HG03442 (cell line): ENCODE measurements at regions not wholly inside any gene's neighbourhood (a gene's known extent, or its start where the extent isn't known, plus 50 kb on each side); places are given as distances from the start of the nearest gene placed in this dataset.

Experiments
- ATAC-seq: cut with Tn5 transposase; IDR thresholded peaks from one replicate; pipeline ENCODE4 v1.9.1; 2021; ENCODE audit warnings: mild to moderate bottlenecking, moderate library complexity; ENCODE audit not compliant: unreplicated experiment

DNA sequence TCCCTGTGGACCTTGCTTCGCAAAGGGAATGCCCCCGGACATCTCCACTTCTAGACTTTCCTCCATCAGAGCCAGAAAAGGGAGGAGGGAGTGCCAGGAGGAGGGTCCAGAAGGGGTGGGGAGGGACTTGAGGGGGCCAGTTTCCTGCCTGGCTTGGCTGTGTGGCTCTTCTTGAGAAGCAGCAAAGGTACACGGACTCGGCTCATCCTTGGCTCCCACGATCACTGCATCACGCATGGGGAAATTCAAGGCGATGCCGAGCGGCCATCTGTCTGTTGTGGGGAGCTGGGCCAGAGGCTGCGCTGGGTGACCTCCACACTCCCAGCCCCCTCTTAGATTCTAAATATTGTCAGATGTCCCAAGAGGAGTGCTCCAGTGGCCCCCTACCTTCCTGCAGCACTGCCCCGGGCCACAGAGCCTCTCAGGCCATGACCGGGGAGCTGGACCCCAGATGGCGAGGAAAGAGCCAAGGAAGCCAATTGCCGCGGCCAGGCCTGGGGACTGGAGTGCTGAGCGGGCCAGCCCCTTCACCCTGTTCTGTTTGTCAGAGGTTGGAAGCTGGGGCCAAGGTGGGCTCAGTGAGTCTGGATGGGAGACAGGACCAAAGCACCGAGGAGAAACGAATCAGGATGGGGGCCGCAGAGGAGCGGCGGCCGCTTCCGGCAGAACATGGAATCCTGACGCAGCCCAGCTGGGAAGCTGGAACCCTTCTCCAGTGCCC is 104.5 kb downstream of the RBFOX3 start:
- ATAC-seq, result no peak

- no peak for ATAC-seq
These were observed 105.7 kb downstream of the RBFOX3 start for GRCh38 chr17:79505199-79505598.

DNA sequence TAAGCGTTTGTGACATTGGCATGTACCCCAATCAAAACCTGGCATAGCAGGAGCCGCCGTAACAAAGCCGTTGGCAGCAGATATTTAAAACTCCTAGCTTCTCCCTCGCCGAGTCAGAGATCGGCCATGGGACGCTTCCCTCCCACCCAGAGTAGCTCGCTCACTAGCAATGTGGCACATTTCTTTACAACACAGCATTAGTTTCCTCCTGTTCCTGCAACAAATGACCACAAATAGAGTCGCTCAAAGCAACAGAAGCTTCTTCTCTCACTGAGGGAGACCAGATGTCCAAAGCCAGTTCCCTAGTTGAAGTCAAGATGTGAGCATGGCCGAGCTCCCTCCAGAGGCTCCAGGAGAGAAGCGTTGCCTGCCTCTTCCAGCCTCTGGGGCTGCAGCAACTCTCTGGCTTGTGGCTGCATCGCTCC is 106.7 kb downstream of the RBFOX3 start:
- ATAC-seq, result no peak

- no peak for ATAC-seq
These were observed 107.6 kb downstream of the RBFOX3 start for GRCh38 chr17:79503126-79503839.

DNA sequence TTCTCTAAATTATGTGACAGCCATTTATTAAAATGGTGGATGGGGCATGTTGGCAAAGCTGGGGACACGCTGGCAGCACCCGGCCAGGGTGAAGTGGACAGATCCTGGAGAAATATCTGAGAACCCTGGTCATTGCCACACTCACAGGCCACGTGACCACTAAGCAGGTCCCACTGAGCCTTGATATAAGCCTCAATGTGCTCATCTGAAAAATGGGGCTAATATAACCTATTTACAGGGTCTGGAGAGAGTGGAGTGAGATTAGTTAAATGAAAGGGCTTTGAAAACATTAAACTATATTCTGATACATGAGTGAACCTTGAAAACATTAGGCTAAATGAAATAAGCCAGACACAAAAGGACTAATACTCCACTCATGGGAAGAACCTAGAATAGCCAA is 108.9 kb downstream of the RBFOX3 start:
- no peak for ATAC-seq

DNA sequence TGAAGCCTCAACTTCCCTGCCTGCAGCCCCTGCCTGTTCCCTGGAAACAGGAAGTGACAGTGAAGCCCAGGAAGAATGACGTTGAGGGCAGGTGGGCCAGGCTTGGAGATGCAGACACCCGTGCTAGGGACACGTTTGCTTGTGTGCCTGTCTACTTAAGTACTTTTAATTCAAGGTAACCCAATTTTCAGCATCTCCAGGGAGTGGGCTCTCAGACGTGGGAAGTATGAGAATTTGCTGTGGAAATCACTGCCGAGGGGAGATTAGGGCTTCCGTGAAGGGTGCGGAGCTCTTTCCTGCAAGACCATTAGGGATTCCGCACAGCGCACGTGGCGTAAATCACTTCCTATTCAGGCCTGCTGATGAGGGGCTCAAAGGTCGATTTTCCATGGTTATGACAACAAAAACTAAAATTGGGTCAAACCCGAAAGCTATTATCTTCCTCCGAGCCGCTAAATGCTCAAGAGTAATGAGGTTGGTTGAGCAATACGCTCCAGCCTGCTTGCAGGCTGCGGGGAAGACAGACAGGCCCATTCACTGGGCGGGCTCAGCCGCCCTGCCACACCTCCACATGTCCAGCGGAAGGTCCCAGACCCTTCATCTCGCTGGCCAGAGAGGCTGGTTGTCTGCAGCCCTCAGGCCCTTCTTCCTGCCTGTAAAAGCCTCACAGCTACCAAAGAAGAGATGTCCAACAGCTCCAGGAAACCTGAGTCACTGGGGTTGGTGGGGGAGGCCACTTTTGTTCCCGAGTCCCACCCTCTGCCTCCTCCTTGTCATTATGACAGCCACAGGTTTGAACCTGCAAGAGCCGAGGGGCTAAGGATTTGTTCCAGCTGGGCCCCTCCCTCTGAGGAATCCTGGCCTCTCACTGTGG is 109.9 kb downstream of the RBFOX3 start:
- no peak for ATAC-seq

DNA sequence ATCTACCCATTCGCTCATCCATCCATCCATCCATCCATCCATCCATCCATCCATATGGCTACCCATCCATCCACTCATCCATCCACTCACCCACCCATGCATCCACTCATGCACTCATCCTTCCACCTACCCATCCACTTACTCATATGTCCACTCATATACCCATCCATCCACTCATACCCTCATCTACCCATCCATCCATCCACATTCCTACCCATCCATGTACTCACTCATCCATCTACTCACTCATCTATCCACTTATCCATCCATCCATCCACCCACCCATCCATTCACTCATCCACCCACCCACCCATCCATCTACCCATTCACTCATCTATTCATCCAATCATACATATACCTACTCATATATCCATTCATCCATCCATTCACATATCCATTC is 112.0 kb downstream of the RBFOX3 start:
- no peak for ATAC-seq

- no peak for ATAC-seq
These were observed 113.0 kb downstream of the RBFOX3 start for GRCh38 chr17:79497777-79498348.

GRCh38 chr17:79496422-79497005 is 114.3 kb downstream of the RBFOX3 start:
- ATAC-seq, result no peak

DNA sequence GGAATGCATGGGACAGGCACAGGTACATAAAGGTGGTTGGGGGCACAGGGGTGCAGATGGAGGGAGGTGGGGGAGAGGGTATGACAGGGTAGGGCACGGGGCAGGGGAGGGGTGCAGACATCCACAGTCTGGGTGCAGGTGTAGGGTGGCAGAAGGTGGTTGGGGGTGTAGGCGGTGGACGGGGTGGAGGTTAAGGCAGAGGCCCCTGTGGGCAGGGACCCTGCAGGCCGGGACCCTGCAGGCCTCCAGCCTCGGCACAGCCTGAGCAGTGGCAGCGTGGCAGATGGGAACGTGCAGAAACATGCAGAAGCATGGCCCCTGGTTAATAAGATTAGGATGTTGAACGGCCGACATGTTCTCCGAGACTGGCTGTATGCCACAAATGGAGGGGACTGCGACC is 115.2 kb downstream of the RBFOX3 start:
- no peak for ATAC-seq

- no peak for ATAC-seq
These were observed 119.8 kb downstream of the RBFOX3 start for GRCh38 chr17:79491006-79491405.

DNA sequence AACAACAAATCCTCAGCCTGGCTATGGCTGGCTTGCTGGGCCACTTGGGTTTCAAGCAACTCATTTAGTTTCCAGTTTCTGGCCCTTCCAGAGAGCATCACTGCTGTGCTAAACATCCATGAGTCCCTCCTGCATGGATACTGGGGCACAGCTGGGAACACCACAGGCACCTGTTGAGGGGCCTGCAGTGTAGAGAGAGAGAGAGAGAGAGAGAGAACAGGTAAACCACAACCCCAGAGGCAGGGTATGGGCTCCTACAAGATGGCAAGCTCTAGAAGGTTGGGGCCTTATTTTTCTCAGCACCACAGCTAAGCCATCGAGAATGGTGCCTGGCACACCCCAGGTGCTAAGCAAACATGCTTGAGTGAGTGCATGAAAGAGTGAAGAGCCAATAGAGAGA is 120.3 kb downstream of the RBFOX3 start:
- ATAC-seq, result no peak

DNA sequence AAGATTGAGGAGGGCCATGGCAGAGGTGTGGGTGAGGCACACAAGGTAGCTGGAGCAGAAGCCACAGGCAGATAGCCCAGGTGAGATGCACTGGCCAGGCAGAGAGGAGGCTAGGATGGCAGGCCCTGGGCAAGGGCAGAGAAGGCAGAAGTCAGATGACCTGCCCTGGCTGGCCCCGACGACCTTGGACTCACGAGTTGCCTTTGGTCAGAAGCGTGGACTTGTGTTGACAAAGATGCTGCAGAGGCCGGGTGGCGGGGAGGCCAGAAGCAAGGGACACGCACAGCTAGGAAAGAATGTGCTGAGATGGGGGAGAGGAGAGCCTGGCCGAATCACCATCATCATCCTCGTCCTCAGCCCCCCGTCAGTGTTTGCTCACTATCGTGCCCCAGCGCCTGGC is 123.7 kb downstream of the RBFOX3 start:
- no peak for ATAC-seq

GRCh38 chr17:79485991-79486390 is 124.9 kb downstream of the RBFOX3 start:
- no peak for ATAC-seq

- ATAC-seq, result no peak
These were observed 125.3 kb downstream of the RBFOX3 start for GRCh38 chr17:79485419-79485985.

DNA sequence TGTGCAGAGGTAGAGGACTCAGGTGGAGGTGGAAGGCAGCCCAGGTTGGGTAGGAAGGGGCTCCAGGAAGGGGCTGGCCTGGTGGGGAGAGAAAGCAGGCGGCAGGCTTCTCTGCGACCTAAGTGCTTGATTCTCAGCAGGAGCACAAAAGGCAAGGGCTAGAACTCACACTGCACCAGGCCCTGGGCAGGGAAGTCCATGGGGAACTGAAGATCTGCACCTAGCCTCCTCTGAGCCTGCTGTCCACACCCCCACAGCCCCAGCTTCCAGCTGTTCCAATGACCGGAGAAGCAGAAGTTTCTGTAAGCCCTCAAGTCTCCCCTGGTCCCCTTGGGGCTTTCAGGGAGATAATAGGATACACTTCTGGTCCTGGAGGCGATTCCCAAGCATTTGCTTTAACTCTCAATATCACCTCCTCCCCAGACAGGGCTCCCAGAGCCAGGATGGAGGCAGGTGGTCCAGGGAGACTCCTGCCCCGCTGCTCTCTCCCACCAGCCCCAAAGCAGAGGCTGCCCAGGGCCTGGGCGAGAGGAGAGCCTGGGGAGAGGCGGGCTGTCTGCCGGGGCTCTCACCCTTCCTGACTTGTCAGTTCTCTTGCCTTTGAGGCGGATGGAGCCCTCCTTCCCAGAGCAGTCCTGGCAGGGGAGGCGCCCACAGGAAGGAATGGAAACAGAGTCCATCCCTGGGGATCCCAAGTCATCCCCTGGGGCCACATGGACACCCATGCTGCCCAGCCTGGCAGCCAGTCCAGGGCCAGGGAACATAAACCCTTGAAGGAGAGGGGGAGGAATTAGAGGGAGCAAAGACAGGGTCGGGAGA is 126.0 kb downstream of the RBFOX3 start:
- no peak for ATAC-seq

DNA sequence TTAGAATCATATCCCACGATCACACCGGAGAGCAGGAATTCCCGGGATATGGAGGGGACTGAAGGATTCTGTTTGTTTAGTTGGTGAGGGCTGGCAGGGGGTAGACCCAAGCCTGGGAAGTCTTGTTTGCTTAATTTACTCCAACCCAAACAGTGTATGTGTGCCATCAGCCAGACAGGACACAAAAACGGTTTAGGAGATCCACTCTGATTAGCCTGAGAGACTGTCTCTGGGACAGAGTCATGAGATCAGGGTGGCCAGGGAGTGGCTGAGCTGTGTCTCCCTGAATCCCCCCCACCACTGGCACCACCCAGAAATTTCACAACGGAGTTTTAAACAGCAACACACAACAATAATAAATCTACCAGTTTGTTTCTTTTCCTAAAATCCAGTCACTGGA is 127.0 kb downstream of the RBFOX3 start:
- no peak for ATAC-seq

GRCh38 chr17:79482727-79483521 is 127.9 kb downstream of the RBFOX3 start:
- no peak for ATAC-seq

DNA sequence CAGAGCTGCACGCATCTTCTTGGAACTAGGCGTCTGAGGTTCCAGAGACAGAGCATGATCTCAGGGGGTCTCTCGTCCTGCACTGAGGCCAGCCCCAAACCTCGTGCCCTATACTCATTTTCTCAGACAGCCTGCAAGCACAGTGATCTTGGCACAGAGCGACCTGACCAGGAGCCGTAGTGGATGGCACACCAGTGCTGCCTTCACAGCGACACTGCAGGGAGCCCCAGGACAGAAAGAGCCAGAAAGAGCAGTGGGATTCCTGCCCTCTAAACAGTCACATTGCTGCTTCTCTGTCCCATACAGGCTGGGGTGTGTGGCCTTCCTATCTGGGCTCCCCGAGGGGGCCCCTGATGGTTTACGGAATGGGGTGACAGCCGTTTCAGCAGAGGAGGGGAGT is 131.0 kb downstream of the RBFOX3 start:
- ATAC-seq, result no peak
